ENCODE measurements at regions not wholly inside any gene's neighbourhood (a gene's known extent, or its start where the extent isn't known, plus 50 kb on each side); places are given as distances from the start of the nearest gene placed in this dataset.
"Not testable (repeated sequence)": the region's sequence is repeated elsewhere in the genome, so short reads cannot be mapped to it uniquely, and the experiment has no call there.

DNA sequence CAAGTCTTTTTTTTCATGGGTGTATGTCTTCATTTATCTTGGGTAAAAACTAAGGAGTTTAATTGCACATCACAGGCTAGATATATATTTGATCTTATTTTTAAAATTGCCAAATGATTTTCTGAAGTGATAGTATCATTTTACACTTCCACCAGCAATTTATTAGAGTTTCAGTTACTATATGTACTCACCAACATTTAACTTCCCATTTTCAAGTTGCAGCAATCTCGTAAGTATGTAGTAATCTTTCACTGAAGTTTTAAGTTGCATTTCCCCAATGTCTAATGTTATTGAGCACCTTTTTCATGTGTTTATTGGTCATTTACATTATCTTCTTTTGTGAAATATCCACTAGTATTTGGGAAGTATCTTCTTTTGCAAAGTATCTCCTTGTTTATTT is 277.4 kb upstream of the CNR1 start:
- no peak for DNase-seq (ENCODE audit: low read depth)
- H3K4me3 ChIP-seq (ENCODE audit: low read length) = no peak overlapping the region

DNA sequence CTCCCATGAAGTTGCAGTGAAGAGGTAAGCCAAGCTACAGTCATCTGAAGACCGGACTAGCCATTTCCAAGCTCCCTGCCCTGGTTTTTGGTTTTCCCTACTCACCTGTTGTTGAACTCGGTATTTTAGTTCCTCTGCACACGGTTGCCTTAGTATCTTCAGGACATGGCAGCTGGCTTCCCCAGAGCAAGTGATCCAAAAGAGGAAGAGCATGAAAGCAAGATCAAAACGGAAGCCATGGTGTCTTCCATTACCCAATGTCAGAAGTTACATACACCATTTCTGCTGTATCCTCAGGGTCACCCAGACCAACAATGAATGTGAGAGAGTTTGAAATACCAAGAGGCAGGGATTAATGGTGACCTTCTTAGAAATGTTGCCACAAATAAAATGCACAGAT is 276.6 kb upstream of the CNR1 start:
- TF ChIP-seq, protein P1, sequence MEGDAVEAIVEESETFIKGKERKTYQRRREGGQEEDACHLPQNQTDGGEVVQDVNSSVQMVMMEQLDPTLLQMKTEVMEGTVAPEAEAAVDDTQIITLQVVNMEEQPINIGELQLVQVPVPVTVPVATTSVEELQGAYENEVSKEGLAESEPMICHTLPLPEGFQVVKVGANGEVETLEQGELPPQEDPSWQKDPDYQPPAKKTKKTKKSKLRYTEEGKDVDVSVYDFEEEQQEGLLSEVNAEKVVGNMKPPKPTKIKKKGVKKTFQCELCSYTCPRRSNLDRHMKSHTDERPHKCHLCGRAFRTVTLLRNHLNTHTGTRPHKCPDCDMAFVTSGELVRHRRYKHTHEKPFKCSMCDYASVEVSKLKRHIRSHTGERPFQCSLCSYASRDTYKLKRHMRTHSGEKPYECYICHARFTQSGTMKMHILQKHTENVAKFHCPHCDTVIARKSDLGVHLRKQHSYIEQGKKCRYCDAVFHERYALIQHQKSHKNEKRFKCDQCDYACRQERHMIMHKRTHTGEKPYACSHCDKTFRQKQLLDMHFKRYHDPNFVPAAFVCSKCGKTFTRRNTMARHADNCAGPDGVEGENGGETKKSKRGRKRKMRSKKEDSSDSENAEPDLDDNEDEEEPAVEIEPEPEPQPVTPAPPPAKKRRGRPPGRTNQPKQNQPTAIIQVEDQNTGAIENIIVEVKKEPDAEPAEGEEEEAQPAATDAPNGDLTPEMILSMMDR (conservative IDR thresholded peaks at IDR 0.05; ENCODE audit: low read length) = no peak
- H3K4me3 ChIP-seq (ENCODE audit: low read length) = no peak overlapping the region
- DNase-seq (ENCODE audit: low read depth) = no peak

More for the DNA sequence above, 277.4 kb upstream of the CNR1 start:
- TF ChIP-seq, protein P1 (conservative IDR thresholded peaks at IDR 0.05; ENCODE audit: low read length) = no peak

DNA sequence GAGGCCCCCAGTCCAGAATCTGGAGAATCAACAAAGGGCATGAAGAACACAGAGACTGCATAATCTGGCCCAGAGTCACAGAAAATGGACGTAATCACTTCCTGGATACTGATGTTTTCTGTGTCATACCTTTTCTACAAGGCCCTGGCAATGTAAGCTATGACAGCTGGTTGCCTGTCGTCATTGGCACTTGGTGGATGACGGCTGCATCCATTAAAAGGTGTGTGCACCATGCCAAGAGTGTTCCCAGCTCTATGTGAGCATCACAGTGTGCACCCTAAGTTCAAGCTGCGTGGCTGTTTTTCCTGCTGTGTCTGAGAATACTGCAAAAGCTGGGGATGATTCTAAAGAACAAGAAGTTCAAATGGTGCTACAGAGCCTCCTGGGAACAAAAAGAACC is 275.2 kb upstream of the CNR1 start:
- TF ChIP-seq, protein P1 (conservative IDR thresholded peaks at IDR 0.05; ENCODE audit: low read length) = no peak
- no peak overlapping the region for H3K4me3 ChIP-seq (ENCODE audit: low read length)
- DNase-seq (ENCODE audit: low read depth) = no peak

DNA sequence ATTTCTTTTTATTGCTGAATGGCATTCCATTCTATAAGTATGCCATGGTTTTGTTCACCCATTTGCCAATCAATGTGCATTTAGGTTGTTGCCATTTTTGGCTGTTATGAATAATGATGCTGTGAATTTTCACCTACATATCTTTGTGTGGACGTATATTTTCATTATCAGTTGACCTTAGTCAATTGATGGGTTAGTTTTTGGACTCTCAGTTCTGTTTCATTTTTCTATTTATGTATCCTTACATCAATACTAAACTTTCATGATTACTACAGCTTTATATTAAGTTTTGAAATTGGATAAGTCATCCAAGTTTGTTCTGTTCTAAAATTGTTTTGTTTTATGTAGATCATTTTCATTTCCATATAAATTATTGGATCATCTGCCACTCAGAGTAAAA is 261.9 kb upstream of the CNR1 start:
- TF ChIP-seq, protein P1 (conservative IDR thresholded peaks at IDR 0.05; ENCODE audit: low read length) = no peak
- H3K4me3 ChIP-seq (ENCODE audit: low read length) = no peak overlapping the region
- DNase-seq (ENCODE audit: low read depth) = no peak

DNA sequence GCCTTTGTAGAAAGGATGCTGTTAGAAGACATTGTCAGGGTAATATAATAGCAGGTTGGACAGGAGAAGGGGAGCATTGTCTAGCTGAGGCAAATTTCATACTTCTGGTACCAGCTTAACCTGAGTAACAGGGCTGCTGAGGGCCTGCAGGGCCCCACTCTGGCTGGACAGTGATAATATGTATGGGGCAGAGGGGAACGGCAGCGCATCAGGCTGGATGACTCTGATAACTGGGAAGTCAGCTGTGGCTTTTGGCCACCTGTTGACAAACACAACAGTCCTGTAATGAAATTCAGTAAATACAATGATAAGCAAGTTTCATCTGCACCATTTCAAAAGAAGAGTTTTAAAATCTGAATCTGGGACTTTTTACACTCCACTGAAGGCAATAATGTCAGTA is 259.9 kb upstream of the CNR1 start:
- no peak overlapping the region for H3K4me3 ChIP-seq (ENCODE audit: low read length)
- DNase-seq (ENCODE audit: low read depth) = no peak
- TF ChIP-seq, protein P1 (conservative IDR thresholded peaks at IDR 0.05; ENCODE audit: low read length) = no peak

DNA sequence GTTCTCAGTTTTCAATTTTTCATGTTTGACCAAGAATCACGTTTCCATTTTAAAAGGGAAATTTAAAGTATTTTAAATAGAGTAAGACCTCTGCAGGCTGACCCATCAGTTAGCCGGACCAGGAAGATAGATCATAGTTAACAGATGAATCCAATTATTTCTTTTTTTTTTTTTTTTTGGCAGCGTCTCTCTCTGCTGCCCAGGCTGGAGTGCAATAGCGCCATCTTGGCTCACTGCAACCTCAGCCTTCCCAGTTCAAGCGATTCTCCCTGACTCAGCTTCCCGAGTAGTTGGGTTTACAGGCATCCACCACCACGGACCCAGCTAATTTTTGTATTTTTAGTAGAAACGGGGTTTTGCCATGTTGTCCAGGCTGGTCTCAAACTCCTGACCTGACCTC is 256.7 kb upstream of the CNR1 start:
- TF ChIP-seq, protein P1 (conservative IDR thresholded peaks at IDR 0.05; ENCODE audit: low read length) = peak; percentile 15; the same call in 1 of the 2 replicates
- H3K4me3 ChIP-seq (ENCODE audit: low read length) = no peak overlapping the region
- DNase-seq (ENCODE audit: low read depth) = no peak

DNA sequence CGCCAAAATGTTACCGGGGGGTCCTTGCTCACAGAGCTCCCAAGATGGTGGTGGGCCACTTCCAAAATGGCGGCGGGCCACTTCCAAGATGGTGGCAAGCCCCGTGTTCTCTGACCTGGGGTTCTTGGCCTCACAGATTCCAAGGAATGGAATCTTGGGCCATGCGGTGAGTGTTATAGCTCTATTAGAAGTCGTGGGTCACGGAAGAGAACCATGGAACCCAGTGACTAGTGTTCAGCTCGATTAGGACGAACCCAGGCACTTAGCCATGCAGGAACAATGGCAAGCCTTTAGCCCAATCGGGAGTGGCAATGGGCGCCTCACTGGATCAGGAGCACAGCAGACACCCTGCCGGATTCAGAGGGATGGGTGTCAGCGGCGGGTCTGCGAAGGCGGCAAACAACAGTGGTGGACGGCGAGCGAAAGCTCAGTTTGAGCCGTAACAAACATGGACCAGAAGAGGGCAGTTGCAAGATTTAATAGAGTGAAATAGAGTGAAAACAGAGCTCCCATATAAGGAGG is 254.9 kb upstream of the CNR1 start:
- DNase-seq (ENCODE audit: low read depth); H3K4me3 ChIP-seq (ENCODE audit: low read length): not testable (repeated sequence)

DNA sequence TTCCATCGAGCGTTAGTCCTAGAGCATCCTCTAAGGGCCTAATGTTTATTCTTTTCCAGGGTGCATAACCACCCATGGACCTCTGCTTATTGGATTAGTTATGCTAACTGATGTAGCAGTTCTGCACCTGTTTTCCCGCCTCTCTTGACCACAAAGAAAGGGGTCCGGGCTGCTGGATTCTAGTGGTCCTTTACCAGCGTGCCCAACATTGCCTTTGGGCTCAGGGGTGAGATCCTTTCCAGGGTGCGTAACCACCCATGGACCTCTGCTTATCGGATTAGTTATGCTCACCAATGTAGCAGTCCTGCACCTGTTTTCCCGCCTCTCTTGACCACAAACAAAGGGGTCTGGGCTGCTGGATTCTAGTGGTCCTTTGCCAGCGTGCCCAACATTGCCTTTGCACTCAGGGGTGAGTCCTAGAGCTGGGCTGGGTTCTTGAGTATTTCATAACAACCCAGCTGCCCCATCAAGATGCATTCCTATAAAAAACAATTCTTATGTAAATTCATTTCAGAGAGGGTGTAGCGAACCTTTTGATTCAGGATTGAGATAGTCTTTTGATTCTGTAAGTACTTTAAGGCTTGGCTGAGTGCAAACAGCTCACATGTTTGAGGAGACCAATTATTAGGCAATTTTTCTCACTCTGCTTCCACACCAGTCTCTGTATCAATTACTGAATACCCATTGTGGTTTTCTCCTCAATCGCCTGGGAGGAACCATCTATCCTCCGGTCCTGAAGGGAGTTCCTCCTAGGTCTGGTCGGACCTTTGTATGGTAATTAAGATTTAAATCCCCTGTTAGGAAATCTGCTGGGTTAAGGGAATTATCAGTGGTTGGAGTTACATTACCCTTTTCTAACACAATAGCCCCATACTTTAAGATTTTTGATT is 253.0 kb upstream of the CNR1 start:
- DNase-seq (ENCODE audit: low read depth); H3K4me3 ChIP-seq (ENCODE audit: low read length): not testable (repeated sequence)

DNA sequence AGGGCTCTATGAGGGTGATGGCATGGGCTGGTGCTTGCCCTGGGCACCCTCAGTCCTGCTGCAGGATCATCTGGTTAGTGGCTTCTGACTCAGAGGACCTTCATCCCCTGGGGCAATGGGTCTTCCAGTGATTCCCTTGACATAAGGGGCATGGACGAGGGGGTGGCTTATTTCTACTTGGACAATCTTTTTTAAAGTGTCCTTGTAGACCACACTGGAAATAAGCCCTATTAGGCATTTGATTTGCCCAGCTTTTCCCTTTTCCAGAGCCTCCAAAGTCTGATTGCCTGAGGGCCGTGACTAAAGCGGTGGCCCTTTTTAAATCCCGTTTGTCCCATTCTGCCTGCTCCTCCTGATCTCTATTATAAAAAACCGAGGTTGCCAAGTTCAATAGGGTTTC is 251.2 kb upstream of the CNR1 start:
- not testable (repeated sequence) for H3K4me3 ChIP-seq (ENCODE audit: low read length); DNase-seq (ENCODE audit: low read depth)

Data from AG10803 (cell line).